GM19240 (cell line): ENCODE measurements at regions not wholly inside any gene's neighbourhood (a gene's known extent, or its start where the extent isn't known, plus 50 kb on each side); places are given as distances from the start of the nearest gene placed in this dataset.

ENCODE experiments used
- DNase-seq: peaks from one replicate; pipeline ENCODE4 v3.0.0; 2011; ENCODE audit warnings: low spot score; ENCODE audit not compliant: insufficient read length

- no peak for DNase-seq
Observed at GRCh38 chr14:65308536-65308935, 104.0 kb upstream of the FUT8 start.

GRCh38 chr14:65310568-65310967 lies 102.0 kb upstream of the FUT8 start:
- no peak for DNase-seq

GRCh38 chr14:65312859-65313258 lies 99.7 kb upstream of the FUT8 start:
- DNase-seq = no peak

- no peak for DNase-seq
Observed at GRCh38 chr14:65318636-65319506, 93.7 kb upstream of the FUT8 start.

GRCh38 chr14:65320661-65321308 lies 91.7 kb upstream of the FUT8 start:
- DNase-seq = no peak

- no peak for DNase-seq
Observed at GRCh38 chr14:65321370-65321875, 91.1 kb upstream of the FUT8 start.

GRCh38 chr14:65329481-65329880 lies 83.0 kb upstream of the FUT8 start:
- no peak for DNase-seq

GRCh38 chr14:65329911-65330310 lies 82.6 kb upstream of the FUT8 start:
- DNase-seq = no peak

- DNase-seq = no peak
Observed at GRCh38 chr14:65330416-65330815, 82.1 kb upstream of the FUT8 start.

- no peak for DNase-seq
Observed at GRCh38 chr14:65331652-65332051, 80.9 kb upstream of the FUT8 start.

- DNase-seq = no peak
Observed at GRCh38 chr14:65332141-65332871, 80.2 kb upstream of the FUT8 start.

- no peak for DNase-seq
Observed at GRCh38 chr14:65333943-65334687, 78.4 kb upstream of the FUT8 start.

- no peak for DNase-seq
Observed at GRCh38 chr14:65334765-65335410, 77.6 kb upstream of the FUT8 start.

- DNase-seq = no peak
Observed at GRCh38 chr14:65335411-65335947, 77.1 kb upstream of the FUT8 start.

GRCh38 chr14:65336191-65336591 lies 76.3 kb upstream of the FUT8 start:
- no peak for DNase-seq

GRCh38 chr14:65339866-65340265 lies 72.7 kb upstream of the FUT8 start:
- no peak for DNase-seq

- no peak for DNase-seq
Observed at GRCh38 chr14:65344011-65344410, 68.5 kb upstream of the FUT8 start.

GRCh38 chr14:65345266-65345665 lies 67.3 kb upstream of the FUT8 start:
- DNase-seq = no peak

GRCh38 chr14:65346474-65346873 lies 66.1 kb upstream of the FUT8 start:
- DNase-seq = no peak

- no peak for DNase-seq
Observed at GRCh38 chr14:65346895-65347294, 65.6 kb upstream of the FUT8 start.
